Ishikawa (cell line): ENCODE measurements at regions not wholly inside any gene's neighbourhood (a gene's known extent, or its start where the extent isn't known, plus 50 kb on each side); places are given as distances from the start of the nearest gene placed in this dataset.

Experiments used
- CEBPB ChIP-seq: IDR thresholded peaks from 2 replicates; pipeline ENCODE4 v1.6.1; 2012
- CREB1 ChIP-seq: IDR thresholded peaks from 2 replicates; pipeline ENCODE4 v1.6.1; 2012; ENCODE audit warnings: low read depth
- EGR1 ChIP-seq: IDR thresholded peaks from 2 replicates; pipeline ENCODE4 v1.6.1; 2012
- EP300 ChIP-seq: IDR thresholded peaks from 2 replicates; pipeline ENCODE4 v1.6.1; 2012; ENCODE audit warnings: borderline replicate concordance
- FOXM1 ChIP-seq: IDR thresholded peaks from 2 replicates; pipeline ENCODE4 v1.6.1; 2012; ENCODE audit warnings: low read depth, borderline replicate concordance
- MAX ChIP-seq: IDR thresholded peaks from 2 replicates; pipeline ENCODE4 v1.6.1; 2012
- NFIC ChIP-seq: IDR thresholded peaks from 2 replicates; pipeline ENCODE4 v1.6.1; 2012
- RAD21 ChIP-seq: IDR thresholded peaks from 2 replicates; pipeline ENCODE4 v1.6.1; 2012; ENCODE audit warnings: low read depth
- REST ChIP-seq: IDR thresholded peaks from 2 replicates; pipeline ENCODE4 v1.6.1; 2012; ENCODE audit warnings: low read depth, mild to moderate bottlenecking
- TAF1 ChIP-seq: IDR thresholded peaks from 2 replicates; pipeline ENCODE4 v1.6.1; 2012; ENCODE audit warnings: low read depth, mild to moderate bottlenecking
- TCF12 ChIP-seq: IDR thresholded peaks from 2 replicates; pipeline ENCODE4 v1.6.1; 2012; ENCODE audit warnings: low read depth
- TEAD4 ChIP-seq: IDR thresholded peaks from 2 replicates; pipeline ENCODE4 v1.6.1; 2012
- USF1 ChIP-seq: IDR thresholded peaks from 2 replicates; pipeline ENCODE4 v1.6.1; 2012
- YY1 ChIP-seq: IDR thresholded peaks from 2 replicates; pipeline ENCODE4 v1.6.1; 2012; ENCODE audit warnings: low read depth
- ZBTB7A ChIP-seq: IDR thresholded peaks from 2 replicates; pipeline ENCODE4 v1.6.1; 2012; ENCODE audit warnings: low read depth

- TF ChIP-seq REST (no peak), RAD21 (no peak), TAF1 (no peak), EGR1 (no peak), USF1 (no peak), CEBPB (no peak), YY1 (no peak), MAX (no peak), EP300 (no peak)
Observed at GRCh38 chr18:38576349-38576748, 1010.8 kb upstream of the CELF4 start.

- TF ChIP-seq YY1 = no peak
- TF ChIP-seq FOXM1 = no peak
- no peak for TF ChIP-seq RAD21
- TF ChIP-seq USF1 = no peak
- TF ChIP-seq NFIC = no peak
- TF ChIP-seq EGR1 = no peak
Observed at GRCh38 chr18:38575648-38576047, 1010.0 kb upstream of the CELF4 start.

GRCh38 chr18:38575023-38575422, 1009.4 kb upstream of the CELF4 start:
- TF ChIP-seq TEAD4 (no peak), CEBPB (no peak), YY1 (no peak), USF1 (no peak), FOXM1 (no peak), ZBTB7A (no peak), CREB1 (no peak), NFIC (no peak), TCF12 (no peak), EGR1 (no peak), REST (no peak), TAF1 (no peak), EP300 (no peak), RAD21 (no peak), MAX (no peak)

GRCh38 chr18:38572554-38573111, 1007.0 kb upstream of the CELF4 start:
- TF ChIP-seq CREB1 (no peak), USF1 (no peak), RAD21 (no peak), MAX (no peak), TCF12 (no peak), TEAD4 (no peak), TAF1 (no peak), ZBTB7A (no peak), REST (no peak), EGR1 (no peak), CEBPB (no peak)
